ENCODE measurements at regions not wholly inside any gene's neighbourhood (a gene's known extent, or its start where the extent isn't known, plus 50 kb on each side); places are given as distances from the start of the nearest gene placed in this dataset.

GRCh38 chr9:18068900-18069299, 405.1 kb upstream of the ADAMTSL1 start:
- H3K4me3 ChIP-seq (ENCODE audit: low read depth, poor library complexity, severe bottlenecking) = no peak overlapping the region
- 74 to 80% methylated on average over 3 of the region's 3 CpGs for WGBS, 2 donors
- no peak for DNase-seq (ENCODE audit: low spot score in 2 of 2)
- intact Hi-C loops (cut with DNase I; ENCODE audit: low total_unique reads) = no loop called here
- TF ChIP-seq CTCF (IDR thresholded peaks at IDR 0.05) = no peak
- no peak for TF ChIP-seq POLR2A (IDR thresholded peaks at IDR 0.05)

GRCh38 chr9:18071651-18072060, 402.3 kb upstream of the ADAMTSL1 start:
- intact Hi-C loops (cut with DNase I; ENCODE audit: low total_unique reads) = no loop called here
- no peak overlapping the region for H3K4me3 ChIP-seq (ENCODE audit: low read depth, poor library complexity, severe bottlenecking)
- no peak for DNase-seq (ENCODE audit: low spot score in 2 of 2)
- no peak for TF ChIP-seq POLR2A (IDR thresholded peaks at IDR 0.05)
- 53 to 60% methylated on average over 6 of the region's 6 CpGs for WGBS, 2 donors

GRCh38 chr9:18073002-18073401, 401.0 kb upstream of the ADAMTSL1 start:
- intact Hi-C loops (cut with DNase I; ENCODE audit: low total_unique reads) = no loop called here
- WGBS, 2 donors = 92 to 94% methylated on average over 4 of the region's 4 CpGs
- no peak for TF ChIP-seq CTCF (IDR thresholded peaks at IDR 0.05)
- TF ChIP-seq POLR2A (IDR thresholded peaks at IDR 0.05) = no peak

GRCh38 chr9:18074041-18074440, 399.9 kb upstream of the ADAMTSL1 start:
- DNase-seq (ENCODE audit: low spot score in 2 of 2) = no peak
- TF ChIP-seq CTCF (IDR thresholded peaks at IDR 0.05) (no peak), POLR2A (IDR thresholded peaks at IDR 0.05) (no peak)
- intact Hi-C loops (cut with DNase I; ENCODE audit: low total_unique reads) = no loop called here
- no peak overlapping the region for H3K4me3 ChIP-seq (ENCODE audit: low read depth, poor library complexity, severe bottlenecking)
- WGBS, 2 donors = 63 to 67% methylated on average over 3 of the region's 3 CpGs

More at GRCh38 chr9:18073002-18073401, 401.0 kb upstream of the ADAMTSL1 start:
- no peak overlapping the region for H3K4me3 ChIP-seq (ENCODE audit: low read depth, poor library complexity, severe bottlenecking)
- DNase-seq (ENCODE audit: low spot score in 2 of 2) = no peak

GRCh38 chr9:18075253-18075952, 398.6 kb upstream of the ADAMTSL1 start:
- DNase-seq (ENCODE audit: low spot score in 2 of 2) = no peak
- intact Hi-C loops (cut with DNase I; ENCODE audit: low total_unique reads) = no loop called here
- no peak overlapping the region for H3K4me3 ChIP-seq (ENCODE audit: low read depth, poor library complexity, severe bottlenecking)
- WGBS, 2 donors = 65 to 69% methylated on average over 3 of the region's 3 CpGs
- TF ChIP-seq POLR2A (IDR thresholded peaks at IDR 0.05) (no peak), CTCF (IDR thresholded peaks at IDR 0.05) (no peak)

- 85 to 87% methylated on average over 8 of the region's 8 CpGs for WGBS, 2 donors
- no peak for DNase-seq (ENCODE audit: low spot score in 2 of 2)
- intact Hi-C loops (cut with DNase I; ENCODE audit: low total_unique reads) = no loop called here
- H3K4me3 ChIP-seq (ENCODE audit: low read depth, poor library complexity, severe bottlenecking) = no peak overlapping the region
- TF ChIP-seq POLR2A (IDR thresholded peaks at IDR 0.05) = no peak
- TF ChIP-seq CTCF (IDR thresholded peaks at IDR 0.05) = no peak
Observed at GRCh38 chr9:18077941-18078678, 395.8 kb upstream of the ADAMTSL1 start.
